HG03066 (cell line): ENCODE measurements at regions not wholly inside any gene's neighbourhood (a gene's known extent, or its start where the extent isn't known, plus 50 kb on each side); places are given as distances from the start of the nearest gene placed in this dataset.

Source experiments
- ATAC-seq: cut with Tn5 transposase; IDR thresholded peaks from one replicate; pipeline ENCODE4 v1.9.1; 2021; ENCODE audit warnings: low read depth; ENCODE audit not compliant: unreplicated experiment

- ATAC-seq = no peak
Observed at GRCh38 chr3:83092521-83093221, 1331.2 kb upstream of the GBE1 start.

GRCh38 chr3:83076041-83076440, 1314.6 kb upstream of the GBE1 start:
- no peak for ATAC-seq

- ATAC-seq = no peak
Observed at GRCh38 chr3:83074485-83074884, 1313.0 kb upstream of the GBE1 start.

- ATAC-seq = no peak
Observed at GRCh38 chr3:83065851-83066460, 1304.5 kb upstream of the GBE1 start.

GRCh38 chr3:83063446-83063845, 1302.0 kb upstream of the GBE1 start:
- ATAC-seq = no peak

GRCh38 chr3:83048556-83048955, 1287.1 kb upstream of the GBE1 start:
- ATAC-seq = no peak

- ATAC-seq = no peak
Observed at GRCh38 chr3:83039422-83039821, 1278.0 kb upstream of the GBE1 start.

- ATAC-seq = no peak
Observed at GRCh38 chr3:83035704-83036010, 1274.2 kb upstream of the GBE1 start.

DNA sequence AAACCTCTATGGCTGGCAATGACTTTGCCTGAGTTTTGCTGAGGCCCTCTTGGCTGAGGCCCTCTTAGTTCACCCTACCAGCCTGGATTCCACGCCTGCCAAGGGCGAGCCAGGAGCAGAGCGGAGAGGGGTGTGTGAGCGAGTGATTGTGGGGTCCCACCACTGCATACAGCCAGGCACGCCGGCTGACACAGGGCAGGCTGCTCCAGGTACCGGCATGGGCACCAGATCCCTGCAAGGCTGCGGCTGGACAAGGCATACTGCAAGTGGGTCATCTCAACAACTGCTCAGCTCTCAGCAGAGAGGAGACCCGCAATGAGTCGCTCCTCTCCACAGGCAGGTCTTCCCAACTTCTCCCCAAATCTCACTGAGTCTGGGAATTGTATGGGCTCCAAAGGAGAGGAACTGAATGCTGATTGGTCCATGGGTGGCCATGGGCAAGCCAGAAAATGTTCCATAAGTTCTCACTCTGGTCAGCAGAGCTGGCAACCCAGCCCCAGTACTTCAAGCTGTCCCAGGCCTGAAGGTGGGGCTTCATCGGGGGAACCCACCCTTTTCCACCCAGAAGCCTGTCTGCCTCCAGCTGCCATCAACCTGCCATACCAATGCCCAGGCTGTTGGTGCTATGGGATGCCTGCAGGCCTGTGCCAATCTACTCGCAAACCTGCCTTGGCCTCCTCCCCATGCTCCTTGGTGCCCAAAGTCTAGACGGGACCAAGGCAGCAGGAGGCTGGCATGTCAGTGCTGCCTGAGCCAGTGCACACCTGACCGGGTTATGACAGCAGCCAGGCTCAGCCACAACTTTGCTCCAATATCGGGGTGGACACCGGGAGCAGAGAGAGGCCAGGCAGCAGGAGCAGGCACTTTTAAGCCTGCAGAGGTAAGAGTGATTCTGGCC, 1273.6 kb upstream of the GBE1 start:
- no peak for ATAC-seq

GRCh38 chr3:83033133-83033532, 1271.7 kb upstream of the GBE1 start:
- ATAC-seq = no peak

DNA sequence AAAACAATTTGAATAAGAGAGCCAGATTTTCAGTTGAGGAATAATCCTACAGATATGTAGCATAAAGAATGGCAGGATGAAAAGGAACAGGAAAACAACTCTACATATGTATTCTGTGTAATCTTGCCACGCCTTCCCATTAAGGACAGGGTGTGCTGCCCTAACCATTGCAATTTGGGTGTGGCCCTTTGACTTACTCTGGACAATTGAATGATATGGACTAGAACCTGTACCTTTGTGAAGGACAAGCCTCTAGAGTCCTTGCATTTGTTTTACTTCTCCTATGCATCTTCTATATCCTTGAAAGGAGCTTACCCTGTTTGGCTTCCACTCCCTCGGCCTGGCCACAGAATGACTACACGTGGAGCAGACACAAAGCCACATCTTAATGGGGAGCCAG, 1261.6 kb upstream of the GBE1 start:
- no peak for ATAC-seq

- no peak for ATAC-seq
Observed at GRCh38 chr3:83011481-83011880, 1250.0 kb upstream of the GBE1 start.

DNA sequence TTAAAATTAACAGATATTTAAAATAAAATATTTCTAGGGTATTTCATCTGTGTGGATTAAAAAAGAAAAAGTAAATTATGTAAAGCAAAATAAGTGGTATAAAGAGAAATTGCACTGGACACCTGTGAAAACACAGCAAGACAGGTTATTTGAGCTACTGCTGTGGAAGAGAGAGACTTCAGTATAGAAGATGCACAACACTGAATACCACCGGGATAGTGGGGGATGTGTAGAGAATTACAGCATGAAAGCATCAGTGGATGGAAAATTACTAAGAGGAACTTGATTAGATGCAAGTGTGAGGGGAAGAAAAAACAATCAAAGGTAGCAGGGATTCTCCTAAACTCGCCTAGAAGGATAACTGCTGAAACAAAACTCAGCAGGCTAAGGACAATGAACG, 1242.5 kb upstream of the GBE1 start:
- no peak for ATAC-seq

GRCh38 chr3:83002869-83003445, 1241.5 kb upstream of the GBE1 start:
- no peak for ATAC-seq

DNA sequence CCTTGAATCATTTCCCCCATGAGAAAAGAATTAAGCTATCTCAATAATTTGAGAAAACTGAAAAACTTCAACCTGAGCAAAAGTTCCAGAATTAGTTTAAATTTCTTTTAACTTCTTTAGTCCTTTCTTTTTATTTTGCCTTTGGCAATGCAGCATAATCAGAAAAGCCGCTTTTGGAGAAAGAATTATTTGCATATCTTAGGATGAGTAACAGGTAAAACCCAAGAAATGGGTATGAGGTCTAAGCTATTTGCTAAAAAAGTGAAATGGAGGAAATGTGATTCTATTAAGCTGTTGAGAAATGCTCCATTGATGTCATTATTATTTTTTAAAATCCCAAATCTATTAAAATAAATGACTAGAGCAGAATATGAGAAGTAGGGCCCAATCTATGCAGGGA, 1238.3 kb upstream of the GBE1 start:
- ATAC-seq = no peak

- no peak for ATAC-seq
Observed at GRCh38 chr3:82978368-82978767, 1216.9 kb upstream of the GBE1 start.

- ATAC-seq = no peak
Observed at GRCh38 chr3:82977871-82978270, 1216.4 kb upstream of the GBE1 start.

- no peak for ATAC-seq
Observed at GRCh38 chr3:82973791-82974190, 1212.3 kb upstream of the GBE1 start.

DNA sequence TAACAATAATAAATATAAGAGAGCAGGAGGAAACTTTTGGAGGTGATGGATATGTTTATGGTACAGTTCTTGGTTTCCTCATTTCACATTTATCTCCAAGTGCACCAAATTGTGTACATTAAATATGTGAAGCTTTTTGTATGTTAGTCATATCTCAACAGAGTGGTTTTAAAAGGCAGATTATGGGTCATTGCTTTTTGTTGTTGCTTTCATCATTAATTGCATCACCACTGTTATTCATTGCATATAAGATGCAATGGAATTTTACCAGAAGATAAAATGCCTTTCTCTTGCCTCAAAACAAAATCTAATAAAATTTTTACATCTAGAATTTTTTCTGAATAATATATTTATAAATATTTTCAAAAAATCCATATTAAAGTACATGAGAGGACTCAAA, 1198.9 kb upstream of the GBE1 start:
- ATAC-seq = no peak

DNA sequence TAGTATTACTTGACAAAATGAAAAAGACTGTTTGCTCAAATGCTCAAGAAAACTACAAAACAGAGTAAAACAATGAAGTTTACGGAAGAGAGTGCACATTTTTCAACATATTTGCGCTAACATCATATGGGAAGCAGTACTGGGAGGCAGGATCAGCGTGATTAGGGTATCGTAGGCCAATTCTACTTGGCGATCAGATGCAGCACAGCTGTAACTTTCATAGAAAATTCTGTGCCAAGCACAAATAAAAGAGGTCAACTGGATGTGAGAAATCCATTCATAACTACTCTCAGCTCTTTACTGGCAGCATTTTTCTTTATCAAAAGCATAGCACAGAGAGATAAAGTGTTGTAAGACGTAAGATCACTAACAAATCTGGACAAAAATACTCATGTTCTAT, 1196.3 kb upstream of the GBE1 start:
- ATAC-seq = no peak

GRCh38 chr3:82957079-82957478, 1195.6 kb upstream of the GBE1 start:
- no peak for ATAC-seq
